ENCODE measurements at regions not wholly inside any gene's neighbourhood (a gene's known extent, or its start where the extent isn't known, plus 50 kb on each side); places are given as distances from the start of the nearest gene placed in this dataset.

- TF ChIP-seq POLR2AphosphoS5 (IDR thresholded peaks at IDR 0.05; ENCODE audit: low read depth) (no peak), CTCF (conservative IDR thresholded peaks at IDR 0.05; ENCODE audit: low read depth in 2 of 2) (peak; percentile 24 to 61), ZNF331 (CRISPR knock-in tag; IDR thresholded peaks at IDR 0.05; ENCODE audit: low read depth) (no peak), REST (IDR thresholded peaks at IDR 0.05; ENCODE audit: unreplicated experiment) (no peak), EZH2 (IDR thresholded peaks at IDR 0.05; ENCODE audit: low read depth, unreplicated experiment) (no peak), JUNB (IDR thresholded peaks at IDR 0.05; ENCODE audit: unreplicated experiment) (no peak), EZH2phosphoT487 (IDR thresholded peaks at IDR 0.05; ENCODE audit: unreplicated experiment) (no peak), ZNF114 (CRISPR knock-in tag; IDR thresholded peaks at IDR 0.05) (no peak), CREB1 (CRISPR knock-in tag; IDR thresholded peaks at IDR 0.05; ENCODE audit: low read depth) (no peak), ETS1 (IDR thresholded peaks at IDR 0.05) (no peak)
Measured at GRCh38 chr12:125455556-125455955, 390.3 kb downstream of the AACS start.
